ENCODE measurements at regions not wholly inside any gene's neighbourhood (a gene's known extent, or its start where the extent isn't known, plus 50 kb on each side); places are given as distances from the start of the nearest gene placed in this dataset.
"Not testable (repeated sequence)": the region's sequence is repeated elsewhere in the genome, so short reads cannot be mapped to it uniquely, and the experiment has no call there.

DNA sequence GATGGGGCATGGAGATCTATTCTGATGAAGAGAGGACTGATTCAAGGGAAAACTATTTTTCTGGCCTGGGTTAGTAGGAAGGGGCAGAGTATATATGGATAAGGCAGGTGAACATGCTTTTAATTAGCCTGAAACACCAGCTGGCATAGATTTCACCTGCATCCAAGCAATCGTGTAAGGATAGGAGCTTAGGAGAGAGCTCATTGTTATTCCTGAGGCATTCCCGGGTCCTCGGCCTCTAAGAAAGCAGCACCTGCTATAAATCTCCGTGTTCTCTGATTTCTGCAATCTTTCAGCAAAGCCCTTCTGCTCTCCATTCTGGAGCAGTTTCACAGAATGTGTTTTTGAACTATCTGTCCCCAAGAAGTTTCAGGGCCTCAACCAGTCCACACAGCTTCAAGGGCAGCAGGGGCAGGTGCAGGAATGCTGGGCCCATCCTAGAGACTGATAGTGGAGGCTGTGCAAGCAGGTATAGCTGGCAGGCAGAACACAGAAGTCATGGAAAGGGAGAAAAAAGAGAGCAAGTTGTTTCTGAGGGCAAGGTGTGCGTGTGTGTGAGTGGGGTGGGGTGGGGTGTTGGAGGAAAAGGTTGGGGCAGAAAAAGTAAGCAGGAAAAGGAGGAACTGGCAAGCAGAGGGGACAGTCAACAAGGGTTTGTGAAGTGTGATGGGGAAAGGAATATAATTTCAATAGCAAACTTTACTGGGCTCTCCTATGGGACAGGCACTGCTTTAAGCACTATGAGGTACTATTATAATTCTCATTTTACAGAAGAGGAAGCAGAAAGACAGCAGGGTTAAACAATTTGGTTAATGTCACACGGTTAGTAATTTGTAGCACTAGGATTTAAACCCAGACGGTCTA, 203.7 kb upstream of the SSTR1 start:
- no peak for DNase-seq
- TF ChIP-seq, protein P1, sequence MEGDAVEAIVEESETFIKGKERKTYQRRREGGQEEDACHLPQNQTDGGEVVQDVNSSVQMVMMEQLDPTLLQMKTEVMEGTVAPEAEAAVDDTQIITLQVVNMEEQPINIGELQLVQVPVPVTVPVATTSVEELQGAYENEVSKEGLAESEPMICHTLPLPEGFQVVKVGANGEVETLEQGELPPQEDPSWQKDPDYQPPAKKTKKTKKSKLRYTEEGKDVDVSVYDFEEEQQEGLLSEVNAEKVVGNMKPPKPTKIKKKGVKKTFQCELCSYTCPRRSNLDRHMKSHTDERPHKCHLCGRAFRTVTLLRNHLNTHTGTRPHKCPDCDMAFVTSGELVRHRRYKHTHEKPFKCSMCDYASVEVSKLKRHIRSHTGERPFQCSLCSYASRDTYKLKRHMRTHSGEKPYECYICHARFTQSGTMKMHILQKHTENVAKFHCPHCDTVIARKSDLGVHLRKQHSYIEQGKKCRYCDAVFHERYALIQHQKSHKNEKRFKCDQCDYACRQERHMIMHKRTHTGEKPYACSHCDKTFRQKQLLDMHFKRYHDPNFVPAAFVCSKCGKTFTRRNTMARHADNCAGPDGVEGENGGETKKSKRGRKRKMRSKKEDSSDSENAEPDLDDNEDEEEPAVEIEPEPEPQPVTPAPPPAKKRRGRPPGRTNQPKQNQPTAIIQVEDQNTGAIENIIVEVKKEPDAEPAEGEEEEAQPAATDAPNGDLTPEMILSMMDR (IDR thresholded peaks at IDR 0.05) = no peak
- no peak for TF ChIP-seq POLR2AphosphoS5 (IDR thresholded peaks at IDR 0.05)
- TF ChIP-seq POLR2A (IDR thresholded peaks at IDR 0.05) = no peak
- no peak for TF ChIP-seq EP300 (IDR thresholded peaks at IDR 0.05)
- Histone ChIP-seq H3K4me3 (no peak overlapping the region), H3K27ac (no peak overlapping the region), H3K36me3 (no peaks in the 10 kb centered on the region), H3K9me3 (no peaks in the 10 kb centered on the region), H3K4me1 (no peaks in the 10 kb centered on the region), H3K27me3 (no peaks in the 10 kb centered on the region)
- WGBS, 2 donors = 69 to 74% methylated on average over 7 of the region's 7 CpGs
- intact Hi-C loops (cut with DNase I) = no loop called here

DNA sequence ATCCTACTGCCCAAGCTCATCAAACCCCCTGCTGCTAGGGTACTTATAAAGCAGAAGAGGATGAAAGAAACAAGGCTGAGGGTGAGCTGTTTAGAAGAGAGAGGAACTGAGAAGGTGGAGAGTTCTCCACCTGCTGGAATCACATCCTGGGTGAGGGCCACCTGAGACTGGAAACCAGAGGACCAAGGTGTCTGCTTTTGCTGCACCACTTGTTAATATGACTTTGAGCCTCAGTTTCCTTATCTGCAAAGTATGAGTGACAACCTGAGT, 203.2 kb upstream of the SSTR1 start:
- no peaks in the 10 kb centered on the region for H3K36me3 ChIP-seq
- intact Hi-C loops (cut with DNase I) = no loop called here

DNA sequence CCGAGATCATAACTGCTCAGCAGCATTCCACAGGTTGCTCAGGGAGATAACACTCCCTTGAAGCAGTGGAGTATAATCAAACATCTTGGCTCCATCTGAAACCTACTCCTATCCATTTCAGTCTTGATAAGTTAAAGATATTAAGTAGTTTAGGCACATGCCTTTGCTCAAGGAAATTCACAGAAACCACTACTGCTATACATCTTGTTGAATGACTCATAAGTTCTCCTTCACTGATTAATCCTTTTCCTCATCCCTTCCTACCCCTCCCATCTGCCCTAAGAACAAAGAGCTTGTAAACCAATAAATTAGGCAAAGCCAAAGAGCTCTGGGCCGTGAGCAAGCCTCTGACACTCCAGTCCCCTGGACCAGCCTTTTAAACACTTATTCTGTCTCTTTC, 196.5 kb upstream of the SSTR1 start:
- H3K36me3 ChIP-seq; H3K4me3 ChIP-seq; intact Hi-C loops (cut with DNase I); H3K27me3 ChIP-seq; DNase-seq; H3K4me1 ChIP-seq; H3K27ac ChIP-seq: not testable (repeated sequence)
- 40 to 67% methylated on average over 2 of the region's 2 CpGs for whole genome bisulfite sequencing, 2 donors
- peaks cover 0 to 15% (median 4%) of the 10 kb centered on the region in 4 donors for H3K9me3 ChIP-seq

More for the DNA sequence above, 203.2 kb upstream of the SSTR1 start:
- no peak overlapping the region for H3K27ac ChIP-seq
- H3K9me3 ChIP-seq = no peaks in the 10 kb centered on the region
- H3K27me3 ChIP-seq = no peaks in the 10 kb centered on the region
- TF ChIP-seq, protein P1 (IDR thresholded peaks at IDR 0.05) = no peak
- no peak for TF ChIP-seq POLR2A (IDR thresholded peaks at IDR 0.05)
- no peak for TF ChIP-seq EP300 (IDR thresholded peaks at IDR 0.05)
- no peak for TF ChIP-seq POLR2AphosphoS5 (IDR thresholded peaks at IDR 0.05)
- no peaks in the 10 kb centered on the region for H3K4me1 ChIP-seq
- DNase-seq = no peak
- H3K4me3 ChIP-seq = no peak overlapping the region

DNA sequence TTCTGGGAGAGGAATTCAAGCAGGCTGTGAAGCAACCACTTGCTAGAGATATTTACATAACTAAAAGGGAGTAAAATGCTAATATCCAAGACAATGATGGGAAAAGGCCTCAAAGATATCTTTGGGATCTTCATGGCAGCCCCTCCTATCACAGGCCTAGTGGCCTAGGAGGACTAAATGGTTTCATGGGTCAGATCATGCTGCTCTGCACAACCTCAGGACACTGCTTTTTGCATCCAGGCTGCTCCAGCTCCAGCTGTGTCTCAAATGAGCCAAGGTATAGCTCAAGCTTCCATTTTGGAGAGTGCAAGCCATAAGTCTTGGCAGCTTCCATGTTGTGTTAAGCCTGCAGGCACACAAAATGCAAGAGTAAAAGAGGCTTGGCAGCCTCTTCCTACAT, 195.6 kb upstream of the SSTR1 start:
- no peaks in the 10 kb centered on the region for H3K36me3 ChIP-seq
- no peaks in the 10 kb centered on the region for H3K27me3 ChIP-seq
- no peak for DNase-seq
- TF ChIP-seq POLR2A (IDR thresholded peaks at IDR 0.05) (no peak), EP300 (IDR thresholded peaks at IDR 0.05) (no peak), POLR2AphosphoS5 (IDR thresholded peaks at IDR 0.05) (no peak)
- TF ChIP-seq, protein P1 (IDR thresholded peaks at IDR 0.05) = no peak
- no peak overlapping the region for H3K27ac ChIP-seq
- intact Hi-C loops (cut with DNase I) = no loop called here
- H3K9me3 ChIP-seq = peaks cover 0 to 15% (median 4%) of the 10 kb centered on the region in 4 donors
- H3K4me3 ChIP-seq = no peak overlapping the region
- H3K4me1 ChIP-seq = no peaks in the 10 kb centered on the region

DNA sequence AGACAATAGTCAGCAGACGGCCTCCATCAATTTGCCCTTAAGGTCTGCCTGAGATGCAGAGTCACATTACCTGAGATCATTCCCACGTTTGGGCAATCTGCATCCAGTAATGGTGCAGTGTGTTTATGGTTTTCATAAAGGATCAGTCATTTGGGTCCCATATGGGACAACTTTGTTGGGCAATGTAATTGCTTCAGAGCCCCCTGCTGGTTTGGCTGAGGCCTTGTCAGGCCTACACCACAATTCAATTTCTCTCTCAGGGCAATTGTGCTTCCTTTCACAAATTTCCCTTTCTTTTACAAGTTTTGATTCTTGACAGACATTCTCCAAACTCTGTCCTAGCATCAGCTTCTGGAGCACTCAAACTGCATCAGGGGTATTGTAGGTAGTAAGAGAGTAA, 191.2 kb upstream of the SSTR1 start:
- TF ChIP-seq POLR2AphosphoS5 (IDR thresholded peaks at IDR 0.05) = no peak
- TF ChIP-seq POLR2A (IDR thresholded peaks at IDR 0.05) = no peak
- TF ChIP-seq, protein P1 (IDR thresholded peaks at IDR 0.05) = no peak
- TF ChIP-seq EP300 (IDR thresholded peaks at IDR 0.05) = no peak
- no peaks in the 10 kb centered on the region for H3K36me3 ChIP-seq
- no peak overlapping the region for H3K4me3 ChIP-seq
- intact Hi-C loops (cut with DNase I) = no loop called here
- WGBS, 2 donors = 62 to 78% methylated on average over 2 of the region's 2 CpGs
- H3K9me3 ChIP-seq = peaks cover 0 to 13% (median 4%) of the 10 kb centered on the region in 4 donors
- H3K27ac ChIP-seq = no peak overlapping the region
- no peak for DNase-seq
- no peaks in the 10 kb centered on the region for H3K4me1 ChIP-seq
- H3K27me3 ChIP-seq = no peaks in the 10 kb centered on the region
